Endothelial cell (in vitro differentiated cells): ENCODE measurements at regions not wholly inside any gene's neighbourhood (a gene's known extent, or its start where the extent isn't known, plus 50 kb on each side); places are given as distances from the start of the nearest gene placed in this dataset.

Experiments
- DNase-seq: peaks from one replicate; pipeline ENCODE4 v3.0.0; 2021; ENCODE audit warnings: low spot score
- H3K27ac Mint-ChIP-seq: one replicate; pipeline ENCODE4 v1.8.0; 2021; ENCODE audit warnings: mixed read lengths, inconsistent platforms; ENCODE audit not compliant: unreplicated experiment
- H3K27me3 Mint-ChIP-seq: one replicate; pipeline ENCODE4 v1.8.0; 2021; ENCODE audit warnings: mild to moderate bottlenecking, moderate library complexity, mixed read lengths, inconsistent platforms; ENCODE audit not compliant: unreplicated experiment
- H3K36me3 Mint-ChIP-seq: one replicate; pipeline ENCODE4 v1.8.0; 2021; ENCODE audit warnings: mild to moderate bottlenecking, low read depth, mixed read lengths, inconsistent platforms; ENCODE audit not compliant: unreplicated experiment
- H3K4me1 Mint-ChIP-seq: one replicate; pipeline ENCODE4 v1.8.0; 2021; ENCODE audit warnings: mild to moderate bottlenecking, mixed read lengths, inconsistent platforms; ENCODE audit not compliant: unreplicated experiment
- H3K4me3 Mint-ChIP-seq: one replicate; pipeline ENCODE4 v1.8.0; 2021; ENCODE audit warnings: mild to moderate bottlenecking, mixed read lengths, inconsistent platforms; ENCODE audit not compliant: unreplicated experiment
- H3K9me3 Mint-ChIP-seq: one replicate; pipeline ENCODE4 v1.8.0; 2021; ENCODE audit warnings: mixed read lengths, inconsistent platforms; ENCODE audit not compliant: unreplicated experiment
- TF ChIP-seq, protein P1 (sequence below): fragments of 200-600 bp; sonication (generic); IDR thresholded peaks from one replicate; pipeline ENCODE4 v1.5.0; 2021; ENCODE audit warnings: antibody characterized with exemption; ENCODE audit not compliant: unreplicated experiment

- Mint-ChIP-seq H3K4me3 (no peak overlapping the region), H3K4me1 (no peaks in the 10 kb centered on the region), H3K9me3 (no peaks in the 10 kb centered on the region), H3K36me3 (no peaks in the 10 kb centered on the region), H3K27me3 (no peaks in the 10 kb centered on the region), H3K27ac (no peak overlapping the region)
- TF ChIP-seq, protein P1, sequence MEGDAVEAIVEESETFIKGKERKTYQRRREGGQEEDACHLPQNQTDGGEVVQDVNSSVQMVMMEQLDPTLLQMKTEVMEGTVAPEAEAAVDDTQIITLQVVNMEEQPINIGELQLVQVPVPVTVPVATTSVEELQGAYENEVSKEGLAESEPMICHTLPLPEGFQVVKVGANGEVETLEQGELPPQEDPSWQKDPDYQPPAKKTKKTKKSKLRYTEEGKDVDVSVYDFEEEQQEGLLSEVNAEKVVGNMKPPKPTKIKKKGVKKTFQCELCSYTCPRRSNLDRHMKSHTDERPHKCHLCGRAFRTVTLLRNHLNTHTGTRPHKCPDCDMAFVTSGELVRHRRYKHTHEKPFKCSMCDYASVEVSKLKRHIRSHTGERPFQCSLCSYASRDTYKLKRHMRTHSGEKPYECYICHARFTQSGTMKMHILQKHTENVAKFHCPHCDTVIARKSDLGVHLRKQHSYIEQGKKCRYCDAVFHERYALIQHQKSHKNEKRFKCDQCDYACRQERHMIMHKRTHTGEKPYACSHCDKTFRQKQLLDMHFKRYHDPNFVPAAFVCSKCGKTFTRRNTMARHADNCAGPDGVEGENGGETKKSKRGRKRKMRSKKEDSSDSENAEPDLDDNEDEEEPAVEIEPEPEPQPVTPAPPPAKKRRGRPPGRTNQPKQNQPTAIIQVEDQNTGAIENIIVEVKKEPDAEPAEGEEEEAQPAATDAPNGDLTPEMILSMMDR, result no peak
- no peak for DNase-seq
These were observed 550.4 kb upstream of the CHAC2 start for GRCh38 chr2:53217250-53217649.

DNA sequence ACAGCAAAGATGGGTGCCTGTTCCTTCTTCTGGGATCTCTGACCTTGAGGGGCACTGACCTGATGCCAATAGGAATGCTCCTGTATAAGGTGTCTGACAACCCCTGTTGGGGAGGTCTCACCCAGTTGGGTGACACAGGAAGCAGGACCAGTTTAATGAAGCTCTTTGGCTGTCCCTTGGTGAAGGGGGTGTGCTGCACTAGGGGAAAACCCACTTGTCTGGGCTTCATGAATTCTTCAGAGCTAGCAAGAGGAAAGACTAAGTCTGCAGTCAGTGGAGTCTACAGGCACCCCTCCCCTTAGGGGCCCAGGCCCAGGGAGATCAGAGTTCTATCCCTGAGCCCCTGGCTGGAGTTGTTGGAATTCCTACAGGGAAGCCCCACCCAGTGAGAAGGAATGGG is 550.8 kb upstream of the CHAC2 start:
- Mint-ChIP-seq H3K9me3 (no peaks in the 10 kb centered on the region), H3K27ac (no peak overlapping the region), H3K36me3 (no peaks in the 10 kb centered on the region), H3K27me3 (no peaks in the 10 kb centered on the region), H3K4me3 (no peak overlapping the region), H3K4me1 (no peaks in the 10 kb centered on the region)
- DNase-seq, result no peak
- TF ChIP-seq, protein P1, result no peak

DNA sequence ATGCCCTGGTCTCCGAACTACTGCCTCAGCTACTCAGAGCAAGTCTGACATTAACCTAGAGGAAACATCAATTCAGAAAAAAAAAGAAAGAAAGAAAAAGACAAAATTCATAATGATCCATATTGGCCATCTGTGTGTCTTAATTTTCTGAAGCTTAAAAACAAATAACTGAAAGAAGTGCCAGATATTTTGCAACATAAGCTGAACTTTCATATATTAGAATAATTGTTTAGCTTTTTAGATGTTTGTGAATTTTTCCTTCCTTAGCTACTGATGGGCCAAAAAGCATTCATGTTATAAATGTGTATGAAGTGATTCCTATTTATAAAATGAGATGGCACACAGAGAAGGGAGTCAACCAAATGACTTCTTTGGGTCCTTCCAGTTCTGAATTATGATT is 555.0 kb upstream of the CHAC2 start:
- H3K4me1 Mint-ChIP-seq, result no peaks in the 10 kb centered on the region
- TF ChIP-seq, protein P1, result no peak
- no peaks in the 10 kb centered on the region for H3K36me3 Mint-ChIP-seq
- H3K27me3 Mint-ChIP-seq, result no peaks in the 10 kb centered on the region
- H3K9me3 Mint-ChIP-seq, result no peaks in the 10 kb centered on the region
- H3K27ac Mint-ChIP-seq, result no peak overlapping the region
- DNase-seq, result no peak
- H3K4me3 Mint-ChIP-seq, result no peak overlapping the region

DNA sequence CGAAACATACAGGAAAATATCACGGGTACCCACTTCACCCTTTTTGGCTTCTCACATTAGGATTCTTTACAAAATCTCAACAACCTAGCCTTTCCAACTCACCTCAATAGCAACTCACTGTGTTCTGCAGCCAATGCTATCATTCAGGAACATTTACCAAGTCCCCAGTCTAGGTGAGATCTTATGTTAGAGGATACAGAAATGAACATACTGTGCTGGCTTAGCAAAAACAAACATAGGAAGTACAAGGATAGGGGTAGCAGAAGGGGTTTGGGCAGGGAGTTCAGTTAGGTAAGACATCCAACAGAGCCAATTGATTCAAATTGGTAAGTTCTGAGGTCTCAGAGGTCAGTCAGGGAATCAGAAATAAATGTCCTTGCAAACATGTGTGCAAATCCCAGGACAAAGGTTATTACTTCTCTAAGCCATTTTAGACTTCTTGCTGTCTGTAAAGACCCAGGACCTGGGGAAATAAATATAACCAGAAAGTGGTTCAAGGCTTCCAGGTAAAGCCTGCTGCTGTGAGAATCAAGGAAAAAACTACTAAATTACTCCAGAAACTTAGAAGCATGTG is 556.3 kb upstream of the CHAC2 start:
- no peak for DNase-seq
- Mint-ChIP-seq H3K27me3 (no peaks in the 10 kb centered on the region), H3K36me3 (no peaks in the 10 kb centered on the region), H3K9me3 (no peaks in the 10 kb centered on the region), H3K4me1 (peaks cover 1% of the 10 kb centered on the region), H3K27ac (no peak overlapping the region), H3K4me3 (no peak overlapping the region)
- TF ChIP-seq, protein P1, result no peak

DNA sequence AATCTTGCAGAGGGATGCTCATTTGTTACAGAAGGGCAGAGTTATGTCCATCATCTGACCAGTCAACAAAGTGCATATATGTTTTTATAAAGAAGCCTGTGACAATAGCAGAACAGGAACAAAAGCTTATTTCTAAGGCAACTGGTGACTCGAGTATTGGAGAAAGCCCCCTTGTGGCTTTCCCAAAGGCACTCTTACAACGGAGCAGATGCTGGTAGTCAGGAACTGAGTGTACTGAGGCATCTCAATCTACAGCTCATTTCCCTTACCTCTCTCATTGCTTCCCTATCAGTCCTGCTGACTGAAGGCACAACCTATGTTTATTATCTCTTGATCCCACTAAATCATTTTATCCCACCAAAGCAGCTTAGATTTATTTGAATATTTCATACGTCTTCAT is 557.1 kb upstream of the CHAC2 start:
- Mint-ChIP-seq H3K4me1 (peaks cover 3% of the 10 kb centered on the region), H3K27ac (no peak overlapping the region), H3K9me3 (no peaks in the 10 kb centered on the region), H3K27me3 (no peaks in the 10 kb centered on the region), H3K4me3 (no peak overlapping the region), H3K36me3 (no peaks in the 10 kb centered on the region)
- no peak for DNase-seq
- TF ChIP-seq, protein P1, result no peak
